ENCODE measurements at regions not wholly inside any gene's neighbourhood (a gene's known extent, or its start where the extent isn't known, plus 50 kb on each side); places are given as distances from the start of the nearest gene placed in this dataset.

- no peak overlapping the region for H3K4me2 ChIP-seq (ENCODE audit: low read depth, low read length, poor library complexity, severe bottlenecking)
- H3K36me3 ChIP-seq (ENCODE audit: insufficient read depth, low read length), result no peaks in the 10 kb centered on the region
- no peaks in the 10 kb centered on the region for H3K9me3 ChIP-seq (ENCODE audit: insufficient read depth, low read depth, low read length)
- H4K20me1 ChIP-seq (ENCODE audit: insufficient read depth, low read length, poor library complexity, severe bottlenecking), result no peaks in the 10 kb centered on the region
- no peaks in the 10 kb centered on the region for H3K79me2 ChIP-seq (ENCODE audit: insufficient read depth, low read length)
- TF ChIP-seq EZH2phosphoT487 (IDR thresholded peaks at IDR 0.05; ENCODE audit: borderline replicate concordance) (no peak), CTCF (conservative IDR thresholded peaks at IDR 0.05; ENCODE audit: low read length) (no peak)
- no peaks in the 10 kb centered on the region for H3F3A ChIP-seq (ENCODE audit: low read depth)
- H3K4me3 ChIP-seq (ENCODE audit: low read length, poor library complexity, severe bottlenecking), result no peak overlapping the region
- H2AFZ ChIP-seq (ENCODE audit: low read length), result no peak overlapping the region
- H3K27me3 ChIP-seq (ENCODE audit: insufficient read depth, low read length, poor library complexity, severe bottlenecking), result no peaks in the 10 kb centered on the region
- no peaks in the 10 kb centered on the region for H3K4me1 ChIP-seq (ENCODE audit: insufficient read depth, low read length, poor library complexity, severe bottlenecking)
- H3K9me2 ChIP-seq (replicated peaks; ENCODE audit: low read depth, low read length), result no peaks in the 10 kb centered on the region
- H3K9ac ChIP-seq (ENCODE audit: low read depth, low read length, poor library complexity, severe bottlenecking), result no peak overlapping the region
These were observed 230.8 kb upstream of the STAC start for GRCh38 chr3:36149447-36149865.

GRCh38 chr3:36155515-36155914, 224.8 kb upstream of the STAC start:
- Histone ChIP-seq H4K20me1 (ENCODE audit: insufficient read depth, low read length, poor library complexity, severe bottlenecking) (no peaks in the 10 kb centered on the region), H3K4me2 (ENCODE audit: low read depth, low read length, poor library complexity, severe bottlenecking) (no peak overlapping the region), H3K79me2 (ENCODE audit: insufficient read depth, low read length) (no peaks in the 10 kb centered on the region), H3K9me2 (replicated peaks; ENCODE audit: low read depth, low read length) (no peaks in the 10 kb centered on the region), H3F3A (ENCODE audit: low read depth) (no peaks in the 10 kb centered on the region), H2AFZ (ENCODE audit: low read length) (peak overlapping the region; percentile 50; the same call in 1 of the 2 replicates), H3K36me3 (ENCODE audit: insufficient read depth, low read length) (no peaks in the 10 kb centered on the region), H3K9ac (ENCODE audit: low read depth, low read length, poor library complexity, severe bottlenecking) (no peak overlapping the region), H3K4me3 (ENCODE audit: low read length, poor library complexity, severe bottlenecking) (no peak overlapping the region), H3K27me3 (ENCODE audit: insufficient read depth, low read length, poor library complexity, severe bottlenecking) (no peaks in the 10 kb centered on the region), H3K9me3 (ENCODE audit: insufficient read depth, low read depth, low read length) (no peaks in the 10 kb centered on the region), H3K4me1 (ENCODE audit: insufficient read depth, low read length, poor library complexity, severe bottlenecking) (no peaks in the 10 kb centered on the region)
- TF ChIP-seq EZH2phosphoT487 (IDR thresholded peaks at IDR 0.05; ENCODE audit: borderline replicate concordance) (no peak), CTCF (conservative IDR thresholded peaks at IDR 0.05; ENCODE audit: low read length) (no peak)

- no peaks in the 10 kb centered on the region for H3K9me3 ChIP-seq (ENCODE audit: insufficient read depth, low read depth, low read length)
- H3K4me1 ChIP-seq (ENCODE audit: insufficient read depth, low read length, poor library complexity, severe bottlenecking), result peaks cover 33% of the 10 kb centered on the region
These were observed 215.9 kb upstream of the STAC start for GRCh38 chr3:36164400-36164799.

More at GRCh38 chr3:36164400-36164799, 215.9 kb upstream of the STAC start:
- TF ChIP-seq CTCF (conservative IDR thresholded peaks at IDR 0.05; ENCODE audit: low read length), result no peak
- no peak for TF ChIP-seq EZH2phosphoT487 (IDR thresholded peaks at IDR 0.05; ENCODE audit: borderline replicate concordance)
- no peaks in the 10 kb centered on the region for H3K9me2 ChIP-seq (replicated peaks; ENCODE audit: low read depth, low read length)
- H3K4me3 ChIP-seq (ENCODE audit: low read length, poor library complexity, severe bottlenecking), result no peak overlapping the region
- no peaks in the 10 kb centered on the region for H3F3A ChIP-seq (ENCODE audit: low read depth)
- H3K27me3 ChIP-seq (ENCODE audit: insufficient read depth, low read length, poor library complexity, severe bottlenecking), result peaks cover 3% of the 10 kb centered on the region
- no peaks in the 10 kb centered on the region for H4K20me1 ChIP-seq (ENCODE audit: insufficient read depth, low read length, poor library complexity, severe bottlenecking)
- H3K9ac ChIP-seq (ENCODE audit: low read depth, low read length, poor library complexity, severe bottlenecking), result no peak overlapping the region
- H2AFZ ChIP-seq (ENCODE audit: low read length), result no peak overlapping the region
- H3K36me3 ChIP-seq (ENCODE audit: insufficient read depth, low read length), result no peaks in the 10 kb centered on the region
- H3K79me2 ChIP-seq (ENCODE audit: insufficient read depth, low read length), result no peaks in the 10 kb centered on the region
- no peak overlapping the region for H3K4me2 ChIP-seq (ENCODE audit: low read depth, low read length, poor library complexity, severe bottlenecking)
